ENCODE measurements at regions not wholly inside any gene's neighbourhood (a gene's known extent, or its start where the extent isn't known, plus 50 kb on each side); places are given as distances from the start of the nearest gene placed in this dataset.

- DNase-seq (ENCODE audit: low read depth in 3 of 3): no peak
Observed at GRCh38 chr11:31863170-31863832, 52.2 kb upstream of the PAX6 start.

GRCh38 chr11:31861011-31861410 is 49.9 kb upstream of the PAX6 start:
- DNase-seq (ENCODE audit: low read depth in 3 of 3): no peak
